Left lung (tissue), 4 donors: ENCODE measurements at regions not wholly inside any gene's neighbourhood (a gene's known extent, or its start where the extent isn't known, plus 50 kb on each side); places are given as distances from the start of the nearest gene placed in this dataset.
"Not testable (repeated sequence)": the region's sequence is repeated elsewhere in the genome, so short reads cannot be mapped to it uniquely, and the experiment has no call there.

Experiments
- ATAC-seq: fragments of 200-7000 bp; cut with Tn5 transposase; one replicate; pipeline ENCODE4 v1.9.1; 2020; ENCODE audit warnings: moderate library complexity
- DNase-seq, 4 donors: peaks; one replicate each; pipeline ENCODE4 v3.0.0-alpha.2; 2013 to 2020
- H3K27ac ChIP-seq, 2 donors: fragments of 200-600 bp; sonication (generic) in 1 of 2; one replicate each; pipeline versions ENCODE4 v1.5.0 to v1.8.0; 2020 to 2021
- H3K27me3 ChIP-seq, 2 donors: fragments of 200-600 bp; sonication (generic) in 1 of 2; one replicate each; pipeline versions ENCODE4 v1.5.0 to v1.8.0; 2020 to 2021
- H3K36me3 ChIP-seq, 2 donors: fragments of 200-600 bp; sonication (generic) in 1 of 2; one replicate each; pipeline versions ENCODE4 v1.5.0 to v1.8.0; 2020 to 2021
- H3K4me1 ChIP-seq, 2 donors: fragments of 200-600 bp; one replicate each; pipeline ENCODE4 v1.8.0; 2021
- H3K4me3 ChIP-seq, 2 donors: fragments of 200-600 bp; sonication (generic) in 1 of 2; one replicate each; pipeline versions ENCODE4 v1.5.0 to v1.8.0; 2020 to 2021; ENCODE audit warnings: mild to moderate bottlenecking in 1 of 2
- H3K9me3 ChIP-seq, 2 donors: fragments of 200-600 bp; sonication (generic) in 1 of 2; one replicate each; pipeline versions ENCODE4 v1.5.0 to v1.8.0; 2020 to 2021
- CTCF ChIP-seq, 2 donors: fragments of 200-600 bp; sonication (generic) in 1 of 2; IDR thresholded peaks; one replicate each; pipeline versions ENCODE4 v1.5.0 to v1.8.0; 2021; ENCODE audit warnings: antibody characterized with exemption in 2 of 2
- intact Hi-C, 2 donors: fragments of 100-400 bp; cut with DNase I; formaldehyde crosslinking; loops; one replicate each; pipeline versions ENCODE4 v1.11.2 to v1.14.2; 2022
- donor health status: DM: no; HTN: yes; CAD: no.
- donor health status: DM: no; HTN: no; CAD: no.

- DNase-seq (no peak), ATAC-seq (no peak)
- H3K27ac ChIP-seq, result no peak overlapping the region
- no peak for TF ChIP-seq CTCF (IDR thresholded peaks at IDR 0.05)
- H3K4me1 ChIP-seq, result no peaks in the 10 kb centered on the region
- no peaks in the 10 kb centered on the region for H3K9me3 ChIP-seq
- no peaks in the 10 kb centered on the region for H3K36me3 ChIP-seq
- intact Hi-C loops, result no loop called here
- H3K4me3 ChIP-seq, result no peak overlapping the region
- H3K27me3 ChIP-seq, result no peaks in the 10 kb centered on the region
Measured at GRCh38 chr1:190000365-190000872, 477.2 kb downstream of the BRINP3 start.

- intact Hi-C loops, result no loop called here
- Histone ChIP-seq H3K27me3 (no peaks in the 10 kb centered on the region), H3K27ac (no peak overlapping the region), H3K4me3 (no peak overlapping the region), H3K9me3 (no peaks in the 10 kb centered on the region), H3K36me3 (no peaks in the 10 kb centered on the region), H3K4me1 (no peaks in the 10 kb centered on the region)
- no peak for DNase-seq
- ATAC-seq, result no peak
- no peak for TF ChIP-seq CTCF (IDR thresholded peaks at IDR 0.05)
Measured at GRCh38 chr1:190001187-190001586, 476.5 kb downstream of the BRINP3 start.

GRCh38 chr1:190003376-190003775, 474.3 kb downstream of the BRINP3 start:
- DNase-seq (no peak), ATAC-seq (no peak)
- Histone ChIP-seq H3K27ac (no peak overlapping the region), H3K4me3 (no peak overlapping the region), H3K36me3 (no peaks in the 10 kb centered on the region), H3K27me3 (no peaks in the 10 kb centered on the region), H3K9me3 (no peaks in the 10 kb centered on the region), H3K4me1 (no peaks in the 10 kb centered on the region)
- no peak for TF ChIP-seq CTCF (IDR thresholded peaks at IDR 0.05)
- intact Hi-C loops, result no loop called here

- no peak for TF ChIP-seq CTCF (IDR thresholded peaks at IDR 0.05)
- no peak overlapping the region for H3K27ac ChIP-seq
- ATAC-seq (no peak), DNase-seq (no peak)
- no peak overlapping the region for H3K4me3 ChIP-seq
- H3K27me3 ChIP-seq, result no peaks in the 10 kb centered on the region
- peaks cover 0 to 3% of the 10 kb centered on the region in 2 donors for H3K9me3 ChIP-seq
- H3K4me1 ChIP-seq, result no peaks in the 10 kb centered on the region
- no peaks in the 10 kb centered on the region for H3K36me3 ChIP-seq
- intact Hi-C loops, result no loop called here
Measured at GRCh38 chr1:190011585-190011984, 466.1 kb downstream of the BRINP3 start.

- H3K36me3 ChIP-seq, H3K27ac ChIP-seq, H3K27me3 ChIP-seq, H3K9me3 ChIP-seq, H3K4me1 ChIP-seq, intact Hi-C loops, H3K4me3 ChIP-seq, ATAC-seq: not testable (repeated sequence)
- DNase-seq, result peak in 1 of 4 donors; percentile 41
Measured at GRCh38 chr1:190019151-190019550, 458.5 kb downstream of the BRINP3 start.

GRCh38 chr1:190019717-190020116, 457.9 kb downstream of the BRINP3 start:
- Histone ChIP-seq H3K4me1 (no peaks in the 10 kb centered on the region), H3K27ac (no peak overlapping the region), H3K4me3 (no peak overlapping the region), H3K36me3 (no peaks in the 10 kb centered on the region), H3K27me3 (no peaks in the 10 kb centered on the region), H3K9me3 (peaks cover 0 to 5% of the 10 kb centered on the region in 2 donors)
- DNase-seq (no peak), ATAC-seq (no peak)
- TF ChIP-seq CTCF (IDR thresholded peaks at IDR 0.05), result no peak
- intact Hi-C loops, result no loop called here
